EH (cell line): ENCODE measurements at regions not wholly inside any gene's neighbourhood (a gene's known extent, or its start where the extent isn't known, plus 50 kb on each side); places are given as distances from the start of the nearest gene placed in this dataset.
"Not testable (repeated sequence)": the region's sequence is repeated elsewhere in the genome, so short reads cannot be mapped to it uniquely, and the experiment has no call there.

Experiments
- DNase-seq: peaks from one replicate; pipeline ENCODE4 v3.0.0-alpha.2; 2015; ENCODE audit warnings: low read depth

GRCh38 chr15:92825985-92826384 is 74.1 kb upstream of the CHD2 start:
- DNase-seq, result no peak

- DNase-seq, result not testable (repeated sequence)
Measured at GRCh38 chr15:92827991-92828390, 72.1 kb upstream of the CHD2 start.

GRCh38 chr15:92829875-92830274 is 70.2 kb upstream of the CHD2 start:
- DNase-seq, result no peak

- no peak for DNase-seq
Measured at GRCh38 chr15:92831336-92831654, 68.8 kb upstream of the CHD2 start.

- DNase-seq, result peak; percentile 93
Measured at GRCh38 chr15:92831655-92832328, 68.3 kb upstream of the CHD2 start.

GRCh38 chr15:92833106-92833433 is 67.1 kb upstream of the CHD2 start:
- no peak for DNase-seq

GRCh38 chr15:92833493-92834271 is 66.4 kb upstream of the CHD2 start:
- DNase-seq, result no peak

GRCh38 chr15:92839696-92840095 is 60.4 kb upstream of the CHD2 start:
- no peak for DNase-seq

GRCh38 chr15:92840149-92840548 is 60.0 kb upstream of the CHD2 start:
- no peak for DNase-seq

- DNase-seq, result no peak
Measured at GRCh38 chr15:92843326-92843725, 56.8 kb upstream of the CHD2 start.

- no peak for DNase-seq
Measured at GRCh38 chr15:92843814-92844213, 56.3 kb upstream of the CHD2 start.

- DNase-seq, result peak; percentile 52
Measured at GRCh38 chr15:92845126-92845508, 55.0 kb upstream of the CHD2 start.

GRCh38 chr15:92846741-92847140 is 53.4 kb upstream of the CHD2 start:
- peak; percentile 47 for DNase-seq

GRCh38 chr15:92847841-92848240 is 52.3 kb upstream of the CHD2 start:
- no peak for DNase-seq

GRCh38 chr15:92848464-92848851 is 51.7 kb upstream of the CHD2 start:
- DNase-seq, result no peak

- peak; percentile 62 for DNase-seq
Measured at GRCh38 chr15:92848852-92849598, 51.1 kb upstream of the CHD2 start.

- not testable (repeated sequence) for DNase-seq
Measured at GRCh38 chr15:92850218-92850617, 49.9 kb upstream of the CHD2 start.
